IMR-90 (cell line): ENCODE measurements at regions not wholly inside any gene's neighbourhood (a gene's known extent, or its start where the extent isn't known, plus 50 kb on each side); places are given as distances from the start of the nearest gene placed in this dataset.

ENCODE experiments used
- BHLHE40 ChIP-seq: fragments of 150-350 bp; IDR thresholded peaks from 2 replicates; pipeline ENCODE4 v1.6.1; 2016; ENCODE audit warnings: mild to moderate bottlenecking, low read depth, low read length
- CTCF ChIP-seq: conservative IDR thresholded peaks from 2 replicates; pipeline ENCODE4 v1.5.1; 2012; ENCODE audit warnings: mild to moderate bottlenecking, low read depth, low read length, improper control_type of control experiment
- ELK1 ChIP-seq: fragments of 150-350 bp; IDR thresholded peaks from 2 replicates; pipeline ENCODE4 v1.6.1; 2016; ENCODE audit warnings: low read depth, mild to moderate bottlenecking, low read length, moderate library complexity, borderline replicate concordance
- MAFK ChIP-seq: IDR thresholded peaks from 2 replicates; pipeline ENCODE4 v1.6.1; 2012; ENCODE audit warnings: low read depth, low read length, improper control_type of control experiment
- MAZ ChIP-seq: IDR thresholded peaks from 2 replicates; pipeline ENCODE4 v1.6.1; 2012; ENCODE audit warnings: low read depth, mild to moderate bottlenecking, low read length, improper control_type of control experiment, moderate library complexity, borderline replicate concordance

- TF ChIP-seq CTCF (no peak), BHLHE40 (no peak), ELK1 (no peak), MAZ (no peak), MAFK (no peak)
Observed at GRCh38 chr10:65423043-65423442, 1502.8 kb upstream of the LRRTM3 start.
